GM23338 (cell line): ENCODE measurements at regions not wholly inside any gene's neighbourhood (a gene's known extent, or its start where the extent isn't known, plus 50 kb on each side); places are given as distances from the start of the nearest gene placed in this dataset.

ENCODE experiments used
- ATAC-seq: fragments of 200-7000 bp; cut with Tn5 transposase; 3 replicates; pipeline ENCODE4 v1.9.1; 2020
- DNase-seq: peaks from one replicate; pipeline ENCODE4 v3.0.0-alpha.2; 2015; ENCODE audit warnings: low spot score
- H2AFZ ChIP-seq: fragments of 200-600 bp; sonication (generic); 2 replicates; pipeline ENCODE4 v1.8.0; 2016; ENCODE audit warnings: antibody characterized with exemption, mild to moderate bottlenecking, moderate library complexity
- H3F3A ChIP-seq: fragments of 200-600 bp; sonication (generic); replicated peaks from 2 replicates; pipeline ENCODE4 v1.8.0; 2017; ENCODE audit warnings: antibody characterized with exemption, mixed run types, low read depth
- H3K27ac ChIP-seq: fragments of 200-600 bp; sonication (generic); 2 replicates; pipeline ENCODE4 v1.6.1; 2016; ENCODE audit warnings: low read depth
- H3K27me3 ChIP-seq: fragments of 200-600 bp; sonication (generic); 2 replicates; pipeline ENCODE4 v1.8.0; 2016; ENCODE audit warnings: mild to moderate bottlenecking, mixed run types, moderate library complexity; ENCODE audit not compliant: insufficient read depth
- H3K36me3 ChIP-seq: fragments of 200-600 bp; sonication (generic); 2 replicates; pipeline ENCODE4 v1.8.0; 2016; ENCODE audit warnings: mild to moderate bottlenecking; ENCODE audit not compliant: insufficient read depth
- H3K4me1 ChIP-seq: fragments of 200-600 bp; sonication (generic); 2 replicates; pipeline ENCODE4 v1.8.0; 2016; ENCODE audit warnings: mild to moderate bottlenecking, moderate library complexity; ENCODE audit not compliant: insufficient read depth
- H3K4me2 ChIP-seq: fragments of 200-600 bp; sonication (generic); 2 replicates; pipeline ENCODE4 v1.7.1; 2017; ENCODE audit warnings: mixed run types
- H3K4me3 ChIP-seq: fragments of 200-600 bp; sonication (generic); 2 replicates; pipeline ENCODE4 v1.6.1; 2016; ENCODE audit warnings: mixed run types
- H3K79me2 ChIP-seq: fragments of 200-600 bp; sonication (generic); replicated peaks from 2 replicates; pipeline ENCODE4 v1.8.0; 2017; ENCODE audit warnings: mild to moderate bottlenecking; ENCODE audit not compliant: insufficient read depth
- H3K9me2 ChIP-seq: fragments of 200-600 bp; sonication (generic); 2 replicates; pipeline ENCODE4 v1.8.0; 2017; ENCODE audit not compliant: insufficient read depth
- H4K20me1 ChIP-seq: fragments of 200-600 bp; sonication (generic); replicated peaks from 2 replicates; pipeline ENCODE4 v1.8.0; 2017; ENCODE audit warnings: mild to moderate bottlenecking; ENCODE audit not compliant: insufficient read depth
- H3K27ac Mint-ChIP-seq: 2 replicates; pipeline ENCODE4 v1.8.0; 2020; ENCODE audit warnings: inconsistent platforms, mild to moderate bottlenecking, moderate library complexity, mixed read lengths
- H3K27me3 Mint-ChIP-seq: 3 replicates; pipeline ENCODE4 v1.8.0; 2022; ENCODE audit warnings: low read depth, mild to moderate bottlenecking, moderate library complexity, mixed read lengths, inconsistent platforms; ENCODE audit not compliant: insufficient read depth, poor library complexity
- H3K36me3 Mint-ChIP-seq: 3 replicates; pipeline ENCODE4 v1.8.0; 2021; ENCODE audit warnings: low read depth, mild to moderate bottlenecking, inconsistent platforms, moderate library complexity, mixed read lengths
- H3K4me1 Mint-ChIP-seq: 3 replicates; pipeline ENCODE4 v1.8.0; 2020; ENCODE audit warnings: mild to moderate bottlenecking, inconsistent platforms, mixed read lengths
- H3K4me3 Mint-ChIP-seq: 3 replicates; pipeline ENCODE4 v1.8.0; 2021; ENCODE audit warnings: moderate library complexity, mild to moderate bottlenecking, inconsistent platforms, mixed read lengths
- H3K9me3 Mint-ChIP-seq: 3 replicates; pipeline ENCODE4 v1.8.0; 2020; ENCODE audit warnings: moderate library complexity, mild to moderate bottlenecking, inconsistent platforms, mixed read lengths
- EZH2phosphoT487 ChIP-seq: fragments of 200-600 bp; sonication (generic); IDR thresholded peaks from one replicate; pipeline ENCODE4 v1.8.1; 2018; ENCODE audit warnings: antibody characterized with exemption; ENCODE audit not compliant: unreplicated experiment
- NANOG ChIP-seq: IDR thresholded peaks from 2 replicates; pipeline ENCODE4 v1.6.1; 2016; ENCODE audit warnings: antibody characterized with exemption, borderline replicate concordance
- POLR2AphosphoS5 ChIP-seq: IDR thresholded peaks from 2 replicates; pipeline ENCODE4 v1.6.1; 2016; ENCODE audit warnings: antibody characterized with exemption, low read depth
- STAT1 ChIP-seq: IDR thresholded peaks from one replicate; pipeline ENCODE4 v1.6.1; 2016; ENCODE audit warnings: antibody characterized with exemption; ENCODE audit not compliant: unreplicated experiment
- TF ChIP-seq, protein P1 (sequence below): fragments of 250-450 bp; sonication (Bioruptor Pico); IDR thresholded peaks from 2 replicates; pipeline ENCODE4 v1.5.0; 2020; ENCODE audit warnings: mild to moderate bottlenecking, moderate library complexity
- TF ChIP-seq, protein P2 (sequence below): IDR thresholded peaks from 2 replicates; pipeline ENCODE4 v1.6.1; 2016; ENCODE audit warnings: antibody characterized with exemption
- TF ChIP-seq, protein P3 (sequence below), 2 experiments: fragments of 200-600 bp in 1 of 2; sonication (generic) in 1 of 2; conservative IDR thresholded peaks; 2 replicates each; pipeline versions ENCODE4 v1.5.1 to v1.6.1; 2016 to 2017; ENCODE audit warnings: antibody characterized with exemption in 2 of 2, low read depth in 2 of 2, mild to moderate bottlenecking in 2 of 2, moderate library complexity in 1 of 2

DNA sequence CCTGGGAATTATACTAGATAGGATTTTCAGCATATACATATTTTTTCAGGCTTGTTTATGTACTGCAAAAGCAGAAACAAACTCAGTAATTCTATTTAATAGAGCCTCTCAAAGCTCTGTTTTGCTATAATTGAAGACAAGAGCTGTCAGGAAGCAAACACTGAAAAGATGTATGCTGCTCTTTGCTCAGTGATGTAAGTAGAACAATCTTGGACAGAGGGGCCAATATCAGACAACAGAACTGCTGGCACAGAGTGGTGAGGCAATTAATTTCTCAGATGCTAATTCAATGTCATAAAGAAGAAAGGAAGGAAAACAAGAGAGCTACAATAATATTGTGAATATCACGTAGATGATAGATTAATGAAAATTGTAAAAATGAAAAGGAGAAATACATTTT is 663.3 kb upstream of the ADGRB3 start:
- TF ChIP-seq EZH2phosphoT487, result no peak
- TF ChIP-seq, protein P1, sequence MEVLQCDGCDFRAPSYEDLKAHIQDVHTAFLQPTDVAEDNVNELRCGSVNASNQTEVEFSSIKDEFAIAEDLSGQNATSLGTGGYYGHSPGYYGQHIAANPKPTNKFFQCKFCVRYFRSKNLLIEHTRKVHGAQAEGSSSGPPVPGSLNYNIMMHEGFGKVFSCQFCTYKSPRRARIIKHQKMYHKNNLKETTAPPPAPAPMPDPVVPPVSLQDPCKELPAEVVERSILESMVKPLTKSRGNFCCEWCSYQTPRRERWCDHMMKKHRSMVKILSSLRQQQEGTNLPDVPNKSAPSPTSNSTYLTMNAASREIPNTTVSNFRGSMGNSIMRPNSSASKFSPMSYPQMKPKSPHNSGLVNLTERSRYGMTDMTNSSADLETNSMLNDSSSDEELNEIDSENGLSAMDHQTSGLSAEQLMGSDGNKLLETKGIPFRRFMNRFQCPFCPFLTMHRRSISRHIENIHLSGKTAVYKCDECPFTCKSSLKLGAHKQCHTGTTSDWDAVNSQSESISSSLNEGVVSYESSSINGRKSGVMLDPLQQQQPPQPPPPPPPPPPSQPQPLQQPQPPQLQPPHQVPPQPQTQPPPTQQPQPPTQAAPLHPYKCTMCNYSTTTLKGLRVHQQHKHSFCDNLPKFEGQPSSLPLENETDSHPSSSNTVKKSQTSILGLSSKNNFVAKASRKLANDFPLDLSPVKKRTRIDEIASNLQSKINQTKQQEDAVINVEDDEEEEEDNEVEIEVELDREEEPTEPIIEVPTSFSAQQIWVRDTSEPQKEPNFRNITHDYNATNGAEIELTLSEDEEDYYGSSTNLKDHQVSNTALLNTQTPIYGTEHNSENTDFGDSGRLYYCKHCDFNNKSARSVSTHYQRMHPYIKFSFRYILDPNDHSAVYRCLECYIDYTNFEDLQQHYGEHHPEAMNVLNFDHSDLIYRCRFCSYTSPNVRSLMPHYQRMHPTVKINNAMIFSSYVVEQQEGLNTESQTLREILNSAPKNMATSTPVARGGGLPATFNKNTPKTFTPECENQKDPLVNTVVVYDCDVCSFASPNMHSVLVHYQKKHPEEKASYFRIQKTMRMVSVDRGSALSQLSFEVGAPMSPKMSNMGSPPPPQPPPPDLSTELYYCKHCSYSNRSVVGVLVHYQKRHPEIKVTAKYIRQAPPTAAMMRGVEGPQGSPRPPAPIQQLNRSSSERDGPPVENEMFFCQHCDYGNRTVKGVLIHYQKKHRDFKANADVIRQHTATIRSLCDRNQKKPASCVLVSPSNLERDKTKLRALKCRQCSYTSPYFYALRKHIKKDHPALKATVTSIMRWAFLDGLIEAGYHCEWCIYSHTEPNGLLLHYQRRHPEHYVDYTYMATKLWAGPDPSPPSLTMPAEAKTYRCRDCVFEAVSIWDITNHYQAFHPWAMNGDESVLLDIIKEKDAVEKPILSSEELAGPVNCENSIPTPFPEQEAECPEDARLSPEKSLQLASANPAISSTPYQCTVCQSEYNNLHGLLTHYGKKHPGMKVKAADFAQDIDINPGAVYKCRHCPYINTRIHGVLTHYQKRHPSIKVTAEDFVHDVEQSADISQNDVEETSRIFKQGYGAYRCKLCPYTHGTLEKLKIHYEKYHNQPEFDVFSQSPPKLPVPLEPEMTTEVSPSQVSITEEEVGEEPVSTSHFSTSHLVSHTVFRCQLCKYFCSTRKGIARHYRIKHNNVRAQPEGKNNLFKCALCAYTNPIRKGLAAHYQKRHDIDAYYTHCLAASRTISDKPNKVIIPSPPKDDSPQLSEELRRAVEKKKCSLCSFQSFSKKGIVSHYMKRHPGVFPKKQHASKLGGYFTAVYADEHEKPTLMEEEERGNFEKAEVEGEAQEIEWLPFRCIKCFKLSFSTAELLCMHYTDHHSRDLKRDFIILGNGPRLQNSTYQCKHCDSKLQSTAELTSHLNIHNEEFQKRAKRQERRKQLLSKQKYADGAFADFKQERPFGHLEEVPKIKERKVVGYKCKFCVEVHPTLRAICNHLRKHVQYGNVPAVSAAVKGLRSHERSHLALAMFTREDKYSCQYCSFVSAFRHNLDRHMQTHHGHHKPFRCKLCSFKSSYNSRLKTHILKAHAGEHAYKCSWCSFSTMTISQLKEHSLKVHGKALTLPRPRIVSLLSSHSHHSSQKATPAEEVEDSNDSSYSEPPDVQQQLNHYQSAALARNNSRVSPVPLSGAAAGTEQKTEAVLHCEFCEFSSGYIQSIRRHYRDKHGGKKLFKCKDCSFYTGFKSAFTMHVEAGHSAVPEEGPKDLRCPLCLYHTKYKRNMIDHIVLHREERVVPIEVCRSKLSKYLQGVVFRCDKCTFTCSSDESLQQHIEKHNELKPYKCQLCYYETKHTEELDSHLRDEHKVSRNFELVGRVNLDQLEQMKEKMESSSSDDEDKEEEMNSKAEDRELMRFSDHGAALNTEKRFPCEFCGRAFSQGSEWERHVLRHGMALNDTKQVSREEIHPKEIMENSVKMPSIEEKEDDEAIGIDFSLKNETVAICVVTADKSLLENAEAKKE (CRISPR knock-in tag), result no peak
- TF ChIP-seq STAT1, result no peak
- TF ChIP-seq, protein P2, sequence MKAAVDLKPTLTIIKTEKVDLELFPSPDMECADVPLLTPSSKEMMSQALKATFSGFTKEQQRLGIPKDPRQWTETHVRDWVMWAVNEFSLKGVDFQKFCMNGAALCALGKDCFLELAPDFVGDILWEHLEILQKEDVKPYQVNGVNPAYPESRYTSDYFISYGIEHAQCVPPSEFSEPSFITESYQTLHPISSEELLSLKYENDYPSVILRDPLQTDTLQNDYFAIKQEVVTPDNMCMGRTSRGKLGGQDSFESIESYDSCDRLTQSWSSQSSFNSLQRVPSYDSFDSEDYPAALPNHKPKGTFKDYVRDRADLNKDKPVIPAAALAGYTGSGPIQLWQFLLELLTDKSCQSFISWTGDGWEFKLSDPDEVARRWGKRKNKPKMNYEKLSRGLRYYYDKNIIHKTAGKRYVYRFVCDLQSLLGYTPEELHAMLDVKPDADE, result no peak
- TF ChIP-seq, protein P3, sequence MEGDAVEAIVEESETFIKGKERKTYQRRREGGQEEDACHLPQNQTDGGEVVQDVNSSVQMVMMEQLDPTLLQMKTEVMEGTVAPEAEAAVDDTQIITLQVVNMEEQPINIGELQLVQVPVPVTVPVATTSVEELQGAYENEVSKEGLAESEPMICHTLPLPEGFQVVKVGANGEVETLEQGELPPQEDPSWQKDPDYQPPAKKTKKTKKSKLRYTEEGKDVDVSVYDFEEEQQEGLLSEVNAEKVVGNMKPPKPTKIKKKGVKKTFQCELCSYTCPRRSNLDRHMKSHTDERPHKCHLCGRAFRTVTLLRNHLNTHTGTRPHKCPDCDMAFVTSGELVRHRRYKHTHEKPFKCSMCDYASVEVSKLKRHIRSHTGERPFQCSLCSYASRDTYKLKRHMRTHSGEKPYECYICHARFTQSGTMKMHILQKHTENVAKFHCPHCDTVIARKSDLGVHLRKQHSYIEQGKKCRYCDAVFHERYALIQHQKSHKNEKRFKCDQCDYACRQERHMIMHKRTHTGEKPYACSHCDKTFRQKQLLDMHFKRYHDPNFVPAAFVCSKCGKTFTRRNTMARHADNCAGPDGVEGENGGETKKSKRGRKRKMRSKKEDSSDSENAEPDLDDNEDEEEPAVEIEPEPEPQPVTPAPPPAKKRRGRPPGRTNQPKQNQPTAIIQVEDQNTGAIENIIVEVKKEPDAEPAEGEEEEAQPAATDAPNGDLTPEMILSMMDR (conservative IDR thresholded peaks at IDR 0.05; ENCODE audit: low read depth in 2 of 2), result no peak
- no peak for TF ChIP-seq POLR2AphosphoS5
- TF ChIP-seq NANOG, result no peak
- Histone ChIP-seq H3K4me2 (no peak overlapping the region), H4K20me1 (no peaks in the 10 kb centered on the region), H3K79me2 (no peaks in the 10 kb centered on the region), H3K27ac (no peak overlapping the region), H3K36me3 (no peaks in the 10 kb centered on the region), H3K27me3 (no peaks in the 10 kb centered on the region), H3F3A (no peaks in the 10 kb centered on the region), H2AFZ (no peak overlapping the region), H3K4me3 (no peak overlapping the region), H3K9me2 (no peaks in the 10 kb centered on the region), H3K4me1 (no peaks in the 10 kb centered on the region)
- DNase-seq (no peak), ATAC-seq (no peak)
- Mint-ChIP-seq H3K4me1 (no peaks in the 10 kb centered on the region), H3K36me3 (no peaks in the 10 kb centered on the region), H3K27ac (no peak overlapping the region), H3K9me3 (no peaks in the 10 kb centered on the region), H3K27me3 (no peaks in the 10 kb centered on the region), H3K4me3 (no peak overlapping the region)
